K562 (cell line): ENCODE measurements at regions not wholly inside any gene's neighbourhood (a gene's known extent, or its start where the extent isn't known, plus 50 kb on each side); places are given as distances from the start of the nearest gene placed in this dataset.

Experiments used
- ATAC-seq: fragments of 200-7000 bp; cut with Tn5 transposase; 3 replicates; pipeline ENCODE4 v1.9.1; 2020; ENCODE audit warnings: moderate library complexity
- BruUV-seq: library from RNA; stranded (reverse); fragments of 400-500 nt; replicated peaks from 2 replicates; lab custom pipeline; 2021; lab: Mats Ljungman, UMichigan
- CTCF ChIA-PET: fragments of 300-600 bp; formaldehyde crosslinking; extraction: SDS; loops from one replicate; lab custom pipeline; 2021; ENCODE audit warnings: low intra/inter-chr PET ratio; lab: Yijun Ruan, JAX
- POLR2A ChIA-PET: fragments of 300-600, 350-650 bp; sonication (Branson Sonifier 250); formaldehyde crosslinking; extraction: SDS; loops from one replicate; lab custom pipeline; 2021; ENCODE audit warnings: antibody characterized with exemption, inconsistent platforms; lab: Yijun Ruan, JAX
- DNase-seq, 4 experiments: peaks; one replicate each; pipeline versions ENCODE4 v3.0.0 to v3.0.0-alpha.2; 2011 to 2018; ENCODE audit warnings: low spot score in 3 of 4, mixed read lengths in 3 of 4; ENCODE audit errors: extremely low read depth in 1 of 4
- FAIRE-seq: peaks from 2 replicates; lab custom pipeline; 2011; peaks lifted over from hg19 to GRCh38; lab: Jason Lieb, UNC
- H2AFZ ChIP-seq: 2 replicates; pipeline ENCODE4 v1.6.0; 2011; ENCODE audit warnings: low read depth, low read length, control low read depth, inconsistent platforms
- H3K27ac ChIP-seq: fragments of 200-600 bp; 3 replicates; pipeline ENCODE4 v1.8.0; 2011; ENCODE audit warnings: low read depth, mild to moderate bottlenecking, control low read depth, inconsistent platforms, low read length, moderate library complexity, mixed read lengths; ENCODE audit errors: extremely low read depth
- H3K27me3 ChIP-seq, 2 experiments: fragments of 300-600 bp in 1 of 2; 2 replicates in 1 of 2; 3 replicates in 1 of 2; pipeline versions ENCODE4 v1.6.0 to v1.8.0; 2011; ENCODE audit warnings: inconsistent platforms in 2 of 2, low read length in 2 of 2, mild to moderate bottlenecking in 1 of 2, mixed read lengths in 1 of 2, moderate library complexity in 1 of 2; ENCODE audit not compliant: control insufficient read depth in 2 of 2, insufficient read depth in 2 of 2
- H3K36me3 ChIP-seq: fragments of 300-600 bp; 3 replicates; pipeline ENCODE4 v1.8.0; 2011; ENCODE audit warnings: mild to moderate bottlenecking, low read length, inconsistent platforms; ENCODE audit not compliant: control insufficient read depth, insufficient read depth
- H3K4me1 ChIP-seq, 2 experiments: fragments of 200-600 bp in 1 of 2; replicated peaks in 1 of 2; 2 replicates in 1 of 2; 3 replicates in 1 of 2; pipeline versions ENCODE4 v1.5.1 to v1.8.0; 2011; ENCODE audit warnings: inconsistent platforms in 2 of 2, low read length in 2 of 2, mild to moderate bottlenecking in 1 of 2, mixed read lengths in 1 of 2, moderate library complexity in 1 of 2; ENCODE audit not compliant: control insufficient read depth in 2 of 2, insufficient read depth in 2 of 2
- H3K4me2 ChIP-seq: 2 replicates; pipeline ENCODE4 v1.6.1; 2011; ENCODE audit warnings: low read length, control low read depth, inconsistent platforms, mixed read lengths; ENCODE audit not compliant: insufficient read depth
- H3K4me3 ChIP-seq: fragments of 200-600 bp; sonication (generic), shearing (Covaris generic); 2 replicates; pipeline ENCODE4 v1.5.1; 2016; ENCODE audit warnings: control low read depth, inconsistent platforms
- H3K79me2 ChIP-seq: fragments of 200-600 bp; 3 replicates; pipeline ENCODE4 v1.8.0; 2011; ENCODE audit warnings: low read length, inconsistent platforms; ENCODE audit not compliant: control insufficient read depth, insufficient read depth
- H3K9ac ChIP-seq, 2 experiments: 2 replicates each; pipeline versions ENCODE4 v1.6.0 to v1.6.1; 2011; ENCODE audit warnings: low read depth in 2 of 2, low read length in 2 of 2, control low read depth in 1 of 2, inconsistent platforms in 1 of 2, mild to moderate bottlenecking in 1 of 2, mixed read lengths in 1 of 2; ENCODE audit not compliant: insufficient read depth in 1 of 2
- H3K9me1 ChIP-seq: one replicate; pipeline ENCODE4 v1.6.0; 2011; ENCODE audit warnings: inconsistent platforms, mild to moderate bottlenecking, low read length, moderate library complexity; ENCODE audit not compliant: control insufficient read depth, insufficient read depth
- H3K9me3 ChIP-seq: replicated peaks from 2 replicates; pipeline ENCODE4 v1.5.1; 2011; ENCODE audit warnings: low read depth, low read length, inconsistent platforms; ENCODE audit not compliant: control insufficient read depth, insufficient read depth
- H4K20me1 ChIP-seq: replicated peaks from 2 replicates; pipeline ENCODE4 v1.6.1; 2011; ENCODE audit warnings: low read length, inconsistent platforms, mixed read lengths; ENCODE audit not compliant: control insufficient read depth, insufficient read depth
- EGR1 ChIP-seq: fragments of 450-650 bp; conservative IDR thresholded peaks from 2 replicates; pipeline ENCODE4 v1.6.1; 2017; ENCODE audit warnings: mild to moderate bottlenecking
- KDM5B ChIP-seq: fragments of 200-600 bp; sonication (generic); IDR thresholded peaks from 2 replicates; pipeline ENCODE4 v1.6.1; 2012; ENCODE audit warnings: low read depth, mild to moderate bottlenecking, moderate library complexity, low read length, control low read depth, inconsistent platforms; ENCODE audit not compliant: insufficient replicate concordance
- NEUROD1 ChIP-seq: fragments of 150-350 bp; IDR thresholded peaks from 2 replicates; pipeline ENCODE4 v1.6.1; 2014; ENCODE audit warnings: borderline replicate concordance, low read length, low read depth; ENCODE audit not compliant: partially characterized antibody
- REST ChIP-seq, 2 experiments: fragments of 450-650 bp; formaldehyde crosslinking in 1 of 2; IDR thresholded peaks; 2 replicates each; pipeline versions ENCODE4 v1.4.0 to v1.6.1; 2014 to 2020; ENCODE audit warnings: mild to moderate bottlenecking in 2 of 2, borderline replicate concordance in 1 of 2, low read depth in 1 of 2
- ZNF778 ChIP-seq: fragments of 450-650 bp; formaldehyde crosslinking; IDR thresholded peaks from 2 replicates; pipeline ENCODE4 v1.4.0; 2020; ENCODE audit warnings: mild to moderate bottlenecking, moderate library complexity
- WGBS: fragments of 100-300 bp; shearing (Covaris generic); methylation state at CpG from one replicate; pipeline ENCODE4 v1.1.6; 2016; ENCODE audit warnings: low coverage, mixed read lengths; ENCODE audit not compliant: insufficient coverage; ENCODE audit errors: missing lambda C conversion rate; 5-methylcytosine and 5-hydroxymethylcytosine counted together
- in situ Hi-C: fragments of 300-500 bp; cut with MboI; formaldehyde crosslinking; loops from 4 replicates; pipeline ENCODE4 v1.15.0; 2018; ENCODE audit warnings: inconsistent platforms, mixed read lengths
- intact Hi-C: fragments of 100-400 bp; cut with micrococcal nuclease; formaldehyde crosslinking; loops from 2 replicates; pipeline ENCODE4 v1.14.2; 2022
- TF ChIP-seq, protein P1 (sequence below), 2 experiments: fragments of 150-350 bp in 1 of 2; IDR thresholded peaks; 2 replicates each; pipeline ENCODE4 v1.6.1; 2012 to 2016; ENCODE audit warnings: low read depth in 2 of 2, low read length in 2 of 2, mild to moderate bottlenecking in 1 of 2, moderate library complexity in 1 of 2
- TF ChIP-seq, protein P2 (sequence below): fragments of 450-650 bp; formaldehyde crosslinking; IDR thresholded peaks from 2 replicates; pipeline ENCODE4 v1.4.0; 2020; ENCODE audit warnings: mild to moderate bottlenecking, mixed read lengths
- TF ChIP-seq, protein P3 (sequence below): IDR thresholded peaks from 2 replicates; pipeline ENCODE4 v1.6.1; 2011; ENCODE audit not compliant: insufficient read length; ENCODE audit errors: extremely low read depth

- Histone ChIP-seq H3K4me2 (no peak overlapping the region), H3K9me3 (no peaks in the 10 kb centered on the region), H3K27me3 (no peaks in the 10 kb centered on the region; a peak in 1 of 5 replicates), H3K79me2 (no peaks in the 10 kb centered on the region), H3K27ac (no peak overlapping the region), H3K9ac (no peak overlapping the region), H3K4me1 (no peaks in the 10 kb centered on the region), H3K36me3 (no peaks in the 10 kb centered on the region), H3K9me1 (no peaks in the 10 kb centered on the region), H3K4me3 (no peak overlapping the region), H2AFZ (no peak overlapping the region), H4K20me1 (no peaks in the 10 kb centered on the region)
- ChIA-PET POLR2A (no interaction called here), CTCF (no interaction called here)
- no peak for ATAC-seq
- 0% methylated on average over 2 of the region's 2 CpGs for WGBS
- no peak for DNase-seq
- in situ Hi-C loops (no loop called here), intact Hi-C loops (no loop called here)
- FAIRE-seq, result no peak
- BruUV-seq, result no TSS peak
- TF ChIP-seq ZNF778 (CRISPR knock-in tag) (no peak), EGR1 (no peak), REST (IDR thresholded peaks at IDR 0.05; ENCODE audit: borderline replicate concordance) (no peak), REST (CRISPR knock-in tag; IDR thresholded peaks at IDR 0.05; ENCODE audit: low read depth) (no peak), NEUROD1 (no peak), KDM5B (no peak)
- TF ChIP-seq, protein P1, sequence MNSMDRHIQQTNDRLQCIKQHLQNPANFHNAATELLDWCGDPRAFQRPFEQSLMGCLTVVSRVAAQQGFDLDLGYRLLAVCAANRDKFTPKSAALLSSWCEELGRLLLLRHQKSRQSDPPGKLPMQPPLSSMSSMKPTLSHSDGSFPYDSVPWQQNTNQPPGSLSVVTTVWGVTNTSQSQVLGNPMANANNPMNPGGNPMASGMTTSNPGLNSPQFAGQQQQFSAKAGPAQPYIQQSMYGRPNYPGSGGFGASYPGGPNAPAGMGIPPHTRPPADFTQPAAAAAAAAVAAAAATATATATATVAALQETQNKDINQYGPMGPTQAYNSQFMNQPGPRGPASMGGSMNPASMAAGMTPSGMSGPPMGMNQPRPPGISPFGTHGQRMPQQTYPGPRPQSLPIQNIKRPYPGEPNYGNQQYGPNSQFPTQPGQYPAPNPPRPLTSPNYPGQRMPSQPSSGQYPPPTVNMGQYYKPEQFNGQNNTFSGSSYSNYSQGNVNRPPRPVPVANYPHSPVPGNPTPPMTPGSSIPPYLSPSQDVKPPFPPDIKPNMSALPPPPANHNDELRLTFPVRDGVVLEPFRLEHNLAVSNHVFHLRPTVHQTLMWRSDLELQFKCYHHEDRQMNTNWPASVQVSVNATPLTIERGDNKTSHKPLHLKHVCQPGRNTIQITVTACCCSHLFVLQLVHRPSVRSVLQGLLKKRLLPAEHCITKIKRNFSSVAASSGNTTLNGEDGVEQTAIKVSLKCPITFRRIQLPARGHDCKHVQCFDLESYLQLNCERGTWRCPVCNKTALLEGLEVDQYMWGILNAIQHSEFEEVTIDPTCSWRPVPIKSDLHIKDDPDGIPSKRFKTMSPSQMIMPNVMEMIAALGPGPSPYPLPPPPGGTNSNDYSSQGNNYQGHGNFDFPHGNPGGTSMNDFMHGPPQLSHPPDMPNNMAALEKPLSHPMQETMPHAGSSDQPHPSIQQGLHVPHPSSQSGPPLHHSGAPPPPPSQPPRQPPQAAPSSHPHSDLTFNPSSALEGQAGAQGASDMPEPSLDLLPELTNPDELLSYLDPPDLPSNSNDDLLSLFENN (IDR thresholded peaks at IDR 0.05; ENCODE audit: low read depth in 2 of 2, low read length in 2 of 2), result no peak
- TF ChIP-seq, protein P2, sequence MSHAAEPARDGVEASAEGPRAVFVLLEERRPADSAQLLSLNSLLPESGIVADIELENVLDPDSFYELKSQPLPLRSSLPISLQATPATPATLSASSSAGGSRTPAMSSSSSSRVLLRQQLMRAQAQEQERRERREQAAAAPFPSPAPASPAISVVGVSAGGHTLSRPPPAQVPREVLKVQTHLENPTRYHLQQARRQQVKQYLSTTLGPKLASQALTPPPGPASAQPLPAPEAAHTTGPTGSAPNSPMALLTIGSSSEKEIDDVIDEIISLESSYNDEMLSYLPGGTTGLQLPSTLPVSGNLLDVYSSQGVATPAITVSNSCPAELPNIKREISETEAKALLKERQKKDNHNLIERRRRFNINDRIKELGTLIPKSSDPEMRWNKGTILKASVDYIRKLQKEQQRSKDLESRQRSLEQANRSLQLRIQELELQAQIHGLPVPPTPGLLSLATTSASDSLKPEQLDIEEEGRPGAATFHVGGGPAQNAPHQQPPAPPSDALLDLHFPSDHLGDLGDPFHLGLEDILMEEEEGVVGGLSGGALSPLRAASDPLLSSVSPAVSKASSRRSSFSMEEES (CRISPR knock-in tag), result no peak
- TF ChIP-seq, protein P3, sequence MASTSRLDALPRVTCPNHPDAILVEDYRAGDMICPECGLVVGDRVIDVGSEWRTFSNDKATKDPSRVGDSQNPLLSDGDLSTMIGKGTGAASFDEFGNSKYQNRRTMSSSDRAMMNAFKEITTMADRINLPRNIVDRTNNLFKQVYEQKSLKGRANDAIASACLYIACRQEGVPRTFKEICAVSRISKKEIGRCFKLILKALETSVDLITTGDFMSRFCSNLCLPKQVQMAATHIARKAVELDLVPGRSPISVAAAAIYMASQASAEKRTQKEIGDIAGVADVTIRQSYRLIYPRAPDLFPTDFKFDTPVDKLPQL, result no peak
Measured at GRCh38 chr6:917296-917695, 224.4 kb upstream of the EXOC2 start.
